SIG-M5 treated with dmso at 0.1 percent for 504 hours (cell line): ENCODE measurements at regions not wholly inside any gene's neighbourhood (a gene's known extent, or its start where the extent isn't known, plus 50 kb on each side); places are given as distances from the start of the nearest gene placed in this dataset.
"Not testable (repeated sequence)": the region's sequence is repeated elsewhere in the genome, so short reads cannot be mapped to it uniquely, and the experiment has no call there.

Source experiments
- DNase-seq: peaks from one replicate; lab custom pipeline; 2025; ENCODE audit not compliant: unreplicated experiment; lab: John Stamatoyannopoulos, UW

GRCh38 chr6:144392536-144392935 is 107.4 kb downstream of the UTRN start:
- DNase-seq, result no peak

- no peak for DNase-seq
Measured at GRCh38 chr6:144394210-144394609, 109.1 kb downstream of the UTRN start.

GRCh38 chr6:144395014-144395413 is 109.9 kb downstream of the UTRN start:
- no peak for DNase-seq

GRCh38 chr6:144395826-144396225 is 110.7 kb downstream of the UTRN start:
- peak; percentile 73 for DNase-seq

GRCh38 chr6:144397141-144397540 is 112.0 kb downstream of the UTRN start:
- DNase-seq, result no peak

- no peak for DNase-seq
Measured at GRCh38 chr6:144400321-144400720, 115.2 kb downstream of the UTRN start.

GRCh38 chr6:144401736-144402733 is 116.9 kb downstream of the UTRN start:
- DNase-seq, result no peak

GRCh38 chr6:144402750-144403149 is 117.6 kb downstream of the UTRN start:
- DNase-seq, result no peak

- no peak for DNase-seq
Measured at GRCh38 chr6:144405163-144405562, 120.0 kb downstream of the UTRN start.

- no peak for DNase-seq
Measured at GRCh38 chr6:144406796-144407195, 121.7 kb downstream of the UTRN start.

GRCh38 chr6:144408161-144408560 is 123.0 kb downstream of the UTRN start:
- no peak for DNase-seq

- DNase-seq, result no peak
Measured at GRCh38 chr6:144410059-144410458, 124.9 kb downstream of the UTRN start.

GRCh38 chr6:144410574-144410973 is 125.4 kb downstream of the UTRN start:
- not testable (repeated sequence) for DNase-seq

- no peak for DNase-seq
Measured at GRCh38 chr6:144411531-144412165, 126.5 kb downstream of the UTRN start.

- DNase-seq, result no peak
Measured at GRCh38 chr6:144413418-144413817, 128.3 kb downstream of the UTRN start.

- DNase-seq, result peak; percentile 19
Measured at GRCh38 chr6:144415014-144415413, 129.9 kb downstream of the UTRN start.

- no peak for DNase-seq
Measured at GRCh38 chr6:144415835-144416237, 130.7 kb downstream of the UTRN start.

- no peak for DNase-seq
Measured at GRCh38 chr6:144416244-144416643, 131.1 kb downstream of the UTRN start.

GRCh38 chr6:144416773-144417172 is 131.6 kb downstream of the UTRN start:
- DNase-seq, result no peak

GRCh38 chr6:144417681-144418080 is 132.5 kb downstream of the UTRN start:
- no peak for DNase-seq

GRCh38 chr6:144418959-144419545 is 133.9 kb downstream of the UTRN start:
- no peak for DNase-seq

- DNase-seq, result no peak
Measured at GRCh38 chr6:144423167-144423566, 138.0 kb downstream of the UTRN start.
